Activated CD8-positive, alpha-beta T cell treated with anti-CD3 and anti-CD28 coated beads for 36 hours (primary cell): ENCODE measurements at regions not wholly inside any gene's neighbourhood (a gene's known extent, or its start where the extent isn't known, plus 50 kb on each side); places are given as distances from the start of the nearest gene placed in this dataset.

ENCODE experiments used
- ATAC-seq: fragments of 200-7000 bp; cut with Tn5 transposase; one replicate; pipeline ENCODE4 v1.10.0; 2021; ENCODE audit warnings: mild to moderate bottlenecking, moderate library complexity
- CTCF ChIA-PET: fragments of 350-600 bp; sonication (Branson Sonifier 250); formaldehyde crosslinking; loops from one replicate; lab custom pipeline; 2021; ENCODE audit warnings: antibody characterized with exemption; lab: Charles Lee
- POLR2A ChIA-PET: fragments of 350-600 bp; sonication (Branson Sonifier 250); formaldehyde crosslinking; loops from one replicate; lab custom pipeline; 2021; ENCODE audit warnings: antibody characterized with exemption; lab: Charles Lee
- DNase-seq: peaks from one replicate; pipeline ENCODE4 v3.0.0-alpha.2; 2020
- H3K27ac Mint-ChIP-seq: one replicate; pipeline ENCODE4 v1.8.0; 2021; ENCODE audit warnings: mild to moderate bottlenecking, mixed read lengths
- H3K27me3 Mint-ChIP-seq: one replicate; pipeline ENCODE4 v1.8.0; 2021; ENCODE audit warnings: mixed read lengths
- H3K36me3 Mint-ChIP-seq: one replicate; pipeline ENCODE4 v1.8.0; 2021; ENCODE audit warnings: low read depth, mixed read lengths
- H3K4me1 Mint-ChIP-seq: one replicate; pipeline ENCODE4 v1.8.0; 2021; ENCODE audit warnings: low read depth, mixed read lengths
- H3K4me3 Mint-ChIP-seq: one replicate; pipeline ENCODE4 v1.8.0; 2021; ENCODE audit warnings: mild to moderate bottlenecking, moderate library complexity, mixed read lengths
- H3K9me3 Mint-ChIP-seq: one replicate; pipeline ENCODE4 v1.8.0; 2021; ENCODE audit warnings: mixed read lengths
- intact Hi-C: fragments of 100-400 bp; cut with micrococcal nuclease; formaldehyde crosslinking; loops from one replicate; pipeline ENCODE4 v1.10.0; 2022
- TF ChIP-seq, protein P1 (sequence below): fragments of 200-600 bp; IDR thresholded peaks from one replicate; pipeline ENCODE4 v1.8.0; 2022; ENCODE audit warnings: antibody characterized with exemption, mild to moderate bottlenecking

DNA sequence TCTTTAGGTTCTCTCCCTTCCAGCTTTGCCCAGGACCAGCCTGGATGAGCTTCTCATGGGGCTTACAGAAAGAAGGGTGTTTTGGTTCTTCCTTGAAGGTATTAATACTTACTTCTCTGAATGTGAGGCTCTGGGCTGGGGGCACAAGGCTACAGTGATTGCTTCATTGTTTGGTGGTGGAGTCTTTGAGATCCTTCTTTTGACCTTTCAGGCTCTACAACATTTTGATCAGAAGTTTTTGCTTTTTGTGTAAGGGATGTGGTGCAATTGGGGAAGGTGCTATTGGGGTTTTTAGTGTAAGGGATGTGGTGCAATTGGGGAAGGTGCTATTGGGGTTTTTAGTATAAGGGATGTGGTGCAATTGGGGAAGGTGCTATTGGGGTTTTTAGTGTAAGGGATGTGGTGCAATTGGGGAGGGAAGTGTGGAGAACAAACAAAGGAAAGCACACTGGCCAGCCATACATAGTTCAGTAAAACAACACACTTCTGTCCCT, 103.6 kb upstream of the IVNS1ABP start:
- Mint-ChIP-seq H3K36me3 (no peaks in the 10 kb centered on the region), H3K9me3 (no peaks in the 10 kb centered on the region), H3K27ac (peak overlapping the region; percentile 83), H3K4me1 (peaks cover 30% of the 10 kb centered on the region), H3K27me3 (no peaks in the 10 kb centered on the region), H3K4me3 (peak overlapping the region; percentile 27)
- ChIA-PET POLR2A (interaction anchor here (0.5 to 2.7 kb wide), 3 partner anchors 19 to 104 kb away, joined by 4 to 16 read pairs (median 6); partner anchors contain the start of gene IVNS1ABP), CTCF (no interaction called here)
- intact Hi-C loops = no loop called here
- TF ChIP-seq, protein P1, sequence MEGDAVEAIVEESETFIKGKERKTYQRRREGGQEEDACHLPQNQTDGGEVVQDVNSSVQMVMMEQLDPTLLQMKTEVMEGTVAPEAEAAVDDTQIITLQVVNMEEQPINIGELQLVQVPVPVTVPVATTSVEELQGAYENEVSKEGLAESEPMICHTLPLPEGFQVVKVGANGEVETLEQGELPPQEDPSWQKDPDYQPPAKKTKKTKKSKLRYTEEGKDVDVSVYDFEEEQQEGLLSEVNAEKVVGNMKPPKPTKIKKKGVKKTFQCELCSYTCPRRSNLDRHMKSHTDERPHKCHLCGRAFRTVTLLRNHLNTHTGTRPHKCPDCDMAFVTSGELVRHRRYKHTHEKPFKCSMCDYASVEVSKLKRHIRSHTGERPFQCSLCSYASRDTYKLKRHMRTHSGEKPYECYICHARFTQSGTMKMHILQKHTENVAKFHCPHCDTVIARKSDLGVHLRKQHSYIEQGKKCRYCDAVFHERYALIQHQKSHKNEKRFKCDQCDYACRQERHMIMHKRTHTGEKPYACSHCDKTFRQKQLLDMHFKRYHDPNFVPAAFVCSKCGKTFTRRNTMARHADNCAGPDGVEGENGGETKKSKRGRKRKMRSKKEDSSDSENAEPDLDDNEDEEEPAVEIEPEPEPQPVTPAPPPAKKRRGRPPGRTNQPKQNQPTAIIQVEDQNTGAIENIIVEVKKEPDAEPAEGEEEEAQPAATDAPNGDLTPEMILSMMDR = no peak
- peak; percentile 45 for DNase-seq
- ATAC-seq = peak; percentile 73

DNA sequence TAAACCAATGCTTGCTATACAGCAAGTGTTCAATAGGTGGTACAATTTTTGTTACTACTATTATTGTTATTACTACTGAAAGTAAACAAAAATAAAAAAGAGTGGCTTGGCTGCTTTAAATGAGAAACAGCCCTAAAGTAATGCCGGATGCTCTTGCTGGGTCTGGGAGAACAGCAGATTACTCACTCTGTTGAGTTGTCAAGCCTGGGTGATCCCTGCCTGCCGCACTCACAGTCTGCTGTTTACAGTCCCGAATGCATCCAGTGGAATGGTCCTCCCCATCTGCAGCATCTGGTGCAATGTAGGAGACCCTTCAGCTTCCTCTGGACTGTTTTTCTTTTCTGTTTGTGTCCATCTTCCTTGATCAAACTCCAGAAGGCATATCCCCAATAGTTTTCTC, 102.7 kb upstream of the IVNS1ABP start:
- TF ChIP-seq, protein P1 = no peak
- CTCF ChIA-PET = interaction anchor here (1.3 kb wide), 1 partner anchor 140 kb away, joined by 4 read pairs; no protein-coding TSS in a partner anchor
- H3K36me3 Mint-ChIP-seq = no peaks in the 10 kb centered on the region
- no peaks in the 10 kb centered on the region for H3K27me3 Mint-ChIP-seq
- no peaks in the 10 kb centered on the region for H3K9me3 Mint-ChIP-seq
- no peak for DNase-seq
- peak overlapping the region; percentile 83 for H3K27ac Mint-ChIP-seq
- H3K4me3 Mint-ChIP-seq = no peak overlapping the region
- POLR2A ChIA-PET = interaction anchor here (1.8 to 2.7 kb wide), 2 partner anchors 20 to 103 kb away, joined by 6 to 16 read pairs; partner anchors contain the start of gene IVNS1ABP
- intact Hi-C loops = no loop called here
- no peak for ATAC-seq
- H3K4me1 Mint-ChIP-seq = peaks cover 27% of the 10 kb centered on the region

DNA sequence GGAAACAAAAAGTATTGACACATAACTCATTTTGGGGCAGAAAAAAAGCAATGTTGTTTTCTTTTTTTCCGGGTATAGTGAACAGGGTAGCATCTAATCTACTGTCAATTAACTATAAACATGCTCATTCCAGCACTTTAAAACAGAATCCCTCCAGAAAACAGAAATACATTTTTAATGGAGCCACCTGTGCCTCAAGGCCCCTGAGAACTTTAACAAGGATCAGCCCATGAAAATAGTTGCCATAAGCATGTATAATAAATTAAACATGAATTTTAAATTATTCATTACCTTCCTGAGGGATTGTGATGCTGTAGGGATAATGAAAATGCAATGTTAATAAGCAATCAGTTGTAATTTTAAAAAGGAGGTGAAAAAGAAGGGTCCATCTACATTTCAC, 101.4 kb upstream of the IVNS1ABP start:
- Mint-ChIP-seq H3K4me3 (no peak overlapping the region), H3K27me3 (no peaks in the 10 kb centered on the region), H3K36me3 (no peaks in the 10 kb centered on the region), H3K9me3 (no peaks in the 10 kb centered on the region), H3K4me1 (peaks cover 24% of the 10 kb centered on the region), H3K27ac (no peak overlapping the region)
- ChIA-PET CTCF (interaction anchor here (1.3 to 1.5 kb wide), 2 partner anchors 19 to 142 kb away, joined by 3 to 4 read pairs; no protein-coding TSS in a partner anchor), POLR2A (interaction anchor here (0.6 kb wide), 2 partner anchors 141 to 337 kb away, joined by 4 read pairs; no protein-coding TSS in a partner anchor)
- TF ChIP-seq, protein P1 = no peak
- intact Hi-C loops = no loop called here
- no peak for DNase-seq
- no peak for ATAC-seq

DNA sequence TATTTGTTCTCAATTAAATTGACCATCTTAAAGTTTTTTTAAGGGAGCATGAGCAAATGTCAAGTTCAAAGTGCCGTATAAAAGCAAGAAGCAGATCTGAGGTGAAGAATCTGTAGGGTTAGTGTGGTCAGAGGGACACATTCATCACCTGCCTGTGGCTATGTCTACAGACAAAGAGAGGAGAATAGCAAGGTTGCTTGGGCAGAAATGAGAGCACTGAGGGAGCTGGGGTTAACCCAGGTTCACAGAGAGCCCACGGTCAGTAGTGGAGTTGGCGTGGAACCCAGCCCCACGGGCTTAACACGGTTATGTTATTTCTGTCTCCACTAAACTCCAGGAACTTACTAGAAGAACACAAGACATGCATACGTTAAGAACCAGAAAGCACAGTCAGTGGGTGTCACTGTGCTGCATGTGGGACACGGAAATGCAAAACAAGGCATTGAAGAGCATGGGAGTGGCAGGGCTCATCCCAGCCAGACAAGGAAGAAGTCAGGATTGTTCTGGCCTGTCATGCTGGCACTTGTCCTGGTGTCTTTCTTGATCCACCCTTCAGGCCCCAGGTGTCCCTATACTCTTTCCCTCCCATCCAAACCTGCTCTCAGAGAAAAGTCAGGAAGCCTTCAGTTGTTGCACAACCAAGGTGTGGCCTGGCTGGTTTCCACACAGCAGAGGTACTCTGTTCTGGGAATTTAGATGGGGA, 95.5 kb upstream of the IVNS1ABP start:
- DNase-seq = peak; percentile 3
- TF ChIP-seq, protein P1 = no peak
- H3K27me3 Mint-ChIP-seq = no peaks in the 10 kb centered on the region
- POLR2A ChIA-PET = no interaction called here
- H3K4me1 Mint-ChIP-seq = peaks cover 11% of the 10 kb centered on the region
- peaks cover 3% of the 10 kb centered on the region for H3K9me3 Mint-ChIP-seq
- no peaks in the 10 kb centered on the region for H3K36me3 Mint-ChIP-seq
- intact Hi-C loops = no loop called here
- no peak overlapping the region for H3K4me3 Mint-ChIP-seq
- ATAC-seq = peak; percentile 34
- H3K27ac Mint-ChIP-seq = no peak overlapping the region
- CTCF ChIA-PET = interaction anchor here (1.2 kb wide), 1 partner anchor 24 kb away, joined by 3 read pairs; no protein-coding TSS in a partner anchor
